ENCODE measurements at regions not wholly inside any gene's neighbourhood (a gene's known extent, or its start where the extent isn't known, plus 50 kb on each side); places are given as distances from the start of the nearest gene placed in this dataset.

GRCh38 chr18:55783921-55784320 is 195.9 kb upstream of the TCF4 start:
- TF ChIP-seq, protein P1, sequence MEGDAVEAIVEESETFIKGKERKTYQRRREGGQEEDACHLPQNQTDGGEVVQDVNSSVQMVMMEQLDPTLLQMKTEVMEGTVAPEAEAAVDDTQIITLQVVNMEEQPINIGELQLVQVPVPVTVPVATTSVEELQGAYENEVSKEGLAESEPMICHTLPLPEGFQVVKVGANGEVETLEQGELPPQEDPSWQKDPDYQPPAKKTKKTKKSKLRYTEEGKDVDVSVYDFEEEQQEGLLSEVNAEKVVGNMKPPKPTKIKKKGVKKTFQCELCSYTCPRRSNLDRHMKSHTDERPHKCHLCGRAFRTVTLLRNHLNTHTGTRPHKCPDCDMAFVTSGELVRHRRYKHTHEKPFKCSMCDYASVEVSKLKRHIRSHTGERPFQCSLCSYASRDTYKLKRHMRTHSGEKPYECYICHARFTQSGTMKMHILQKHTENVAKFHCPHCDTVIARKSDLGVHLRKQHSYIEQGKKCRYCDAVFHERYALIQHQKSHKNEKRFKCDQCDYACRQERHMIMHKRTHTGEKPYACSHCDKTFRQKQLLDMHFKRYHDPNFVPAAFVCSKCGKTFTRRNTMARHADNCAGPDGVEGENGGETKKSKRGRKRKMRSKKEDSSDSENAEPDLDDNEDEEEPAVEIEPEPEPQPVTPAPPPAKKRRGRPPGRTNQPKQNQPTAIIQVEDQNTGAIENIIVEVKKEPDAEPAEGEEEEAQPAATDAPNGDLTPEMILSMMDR (IDR thresholded peaks at IDR 0.05; ENCODE audit: extremely low read depth, low read depth, low read length), result no peak
- Histone ChIP-seq H2AFZ (ENCODE audit: low read length) (no peak overlapping the region), H3K4me2 (ENCODE audit: insufficient read depth, low read length) (no peak overlapping the region), H4K20me1 (ENCODE audit: insufficient read depth, low read length) (no peaks in the 10 kb centered on the region), H3K27me3 (ENCODE audit: insufficient read depth, low read length) (no peaks in the 10 kb centered on the region), H3K27ac (ENCODE audit: low read depth, low read length) (no peak overlapping the region), H3K4me3 (ENCODE audit: insufficient read depth, low read length) (no peak overlapping the region), H3K36me3 (ENCODE audit: insufficient read depth, low read length) (no peaks in the 10 kb centered on the region), H3K79me2 (ENCODE audit: insufficient read depth, low read length) (no peaks in the 10 kb centered on the region), H3K9me3 (ENCODE audit: low read depth, low read length) (no peaks in the 10 kb centered on the region), H3K4me1 (ENCODE audit: insufficient read depth, low read length) (peaks cover 7% of the 10 kb centered on the region)
- DNase-seq (ENCODE audit: insufficient read length, low spot score, missing footprints), result no peak

DNA sequence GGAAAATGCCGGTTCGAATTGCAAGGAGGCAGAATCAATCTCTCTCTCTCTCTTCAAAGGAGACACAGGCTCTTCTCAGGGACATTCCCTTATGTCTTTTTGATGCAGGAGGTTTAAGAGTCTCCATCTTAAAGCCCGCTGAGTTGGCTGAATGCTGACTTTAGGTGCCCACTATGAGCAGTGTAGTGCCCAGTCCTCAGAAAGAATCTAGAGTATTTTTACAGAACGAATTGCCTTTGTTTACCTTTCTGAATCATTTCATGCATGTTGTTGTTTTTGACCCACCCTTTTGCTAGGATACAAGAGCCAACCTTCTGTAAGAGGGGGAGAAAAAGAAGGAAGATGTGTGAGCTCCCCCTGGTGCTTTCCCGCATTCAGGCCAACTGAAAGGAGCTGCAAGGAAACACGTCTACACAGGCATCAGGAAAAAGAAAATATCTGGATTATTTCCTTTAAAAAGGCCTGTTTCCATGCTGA is 193.5 kb upstream of the TCF4 start:
- Histone ChIP-seq H3K4me3 (ENCODE audit: insufficient read depth, low read length) (no peak overlapping the region), H3K27me3 (ENCODE audit: insufficient read depth, low read length) (no peaks in the 10 kb centered on the region), H2AFZ (ENCODE audit: low read length) (no peak overlapping the region), H3K79me2 (ENCODE audit: insufficient read depth, low read length) (no peaks in the 10 kb centered on the region), H3K4me2 (ENCODE audit: insufficient read depth, low read length) (no peak overlapping the region), H3K9me3 (ENCODE audit: low read depth, low read length) (no peaks in the 10 kb centered on the region), H3K4me1 (ENCODE audit: insufficient read depth, low read length) (peaks cover 7% of the 10 kb centered on the region), H3K36me3 (ENCODE audit: insufficient read depth, low read length) (no peaks in the 10 kb centered on the region), H4K20me1 (ENCODE audit: insufficient read depth, low read length) (no peaks in the 10 kb centered on the region), H3K27ac (ENCODE audit: low read depth, low read length) (no peak overlapping the region)
- peak; percentile 90 for DNase-seq (ENCODE audit: insufficient read length, low spot score, missing footprints)
- TF ChIP-seq, protein P1 (IDR thresholded peaks at IDR 0.05; ENCODE audit: extremely low read depth, low read depth, low read length), result peak; percentile 89

- Histone ChIP-seq H3K27me3 (ENCODE audit: insufficient read depth, low read length) (no peaks in the 10 kb centered on the region), H4K20me1 (ENCODE audit: insufficient read depth, low read length) (no peaks in the 10 kb centered on the region), H2AFZ (ENCODE audit: low read length) (peak overlapping the region; percentile 64), H3K4me2 (ENCODE audit: insufficient read depth, low read length) (peak overlapping the region; percentile 90), H3K36me3 (ENCODE audit: insufficient read depth, low read length) (no peaks in the 10 kb centered on the region), H3K27ac (ENCODE audit: low read depth, low read length) (peak overlapping the region; percentile 7), H3K79me2 (ENCODE audit: insufficient read depth, low read length) (no peaks in the 10 kb centered on the region), H3K4me1 (ENCODE audit: insufficient read depth, low read length) (peaks cover 7% of the 10 kb centered on the region), H3K4me3 (ENCODE audit: insufficient read depth, low read length) (peak overlapping the region; percentile 75), H3K9me3 (ENCODE audit: low read depth, low read length) (no peaks in the 10 kb centered on the region)
- peak; percentile 74 for DNase-seq (ENCODE audit: insufficient read length, low spot score, missing footprints)
- TF ChIP-seq, protein P1 (IDR thresholded peaks at IDR 0.05; ENCODE audit: extremely low read depth, low read depth, low read length), result no peak
Observed at GRCh38 chr18:55780586-55781071, 192.6 kb upstream of the TCF4 start.

DNA sequence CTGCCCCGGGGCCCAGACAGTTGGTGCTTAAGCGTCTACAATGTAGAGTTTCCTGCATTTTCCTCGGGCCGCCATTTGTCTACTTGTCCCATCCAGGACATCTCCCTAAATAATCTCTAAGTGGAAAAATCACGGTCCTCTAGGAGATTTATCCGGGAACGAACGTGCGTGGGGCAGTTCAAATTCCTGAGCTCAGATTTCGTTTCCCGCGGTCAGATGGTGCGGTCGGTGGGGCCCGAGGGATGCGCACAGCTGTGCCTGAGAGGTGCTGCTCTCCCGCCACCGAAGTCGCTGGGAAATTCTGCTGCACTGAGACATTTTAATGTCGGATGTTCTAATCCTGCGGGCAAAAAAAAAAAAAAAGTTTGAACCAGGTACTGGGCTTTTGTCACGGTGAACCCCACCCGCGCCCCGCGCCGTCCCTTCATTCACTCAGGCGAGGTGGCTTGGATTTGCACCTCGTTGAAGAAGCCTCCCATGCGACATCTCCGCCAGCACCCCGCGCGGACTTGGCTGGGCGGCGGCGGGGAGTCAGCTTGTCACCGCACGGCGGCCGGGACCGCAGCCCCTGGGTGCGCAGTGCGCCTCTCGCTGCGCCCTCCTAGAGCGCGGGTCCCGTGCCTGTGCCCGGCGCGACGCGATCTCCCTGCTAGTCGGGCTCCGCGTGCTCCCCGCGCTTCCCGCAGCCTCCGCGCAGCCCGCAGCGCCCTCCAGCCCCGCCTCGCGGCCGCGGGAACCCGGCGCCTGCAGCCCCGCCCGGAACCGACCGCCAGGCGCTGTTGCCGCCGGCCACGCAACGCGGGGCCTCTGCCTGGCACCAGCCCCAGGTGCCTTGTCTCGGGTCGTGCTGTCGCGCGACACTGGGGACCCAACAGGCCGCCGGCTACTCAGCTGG is 191.9 kb upstream of the TCF4 start:
- DNase-seq (ENCODE audit: insufficient read length, low spot score, missing footprints), result peak; percentile 87
- H3K9me3 ChIP-seq (ENCODE audit: low read depth, low read length), result no peaks in the 10 kb centered on the region
- no peaks in the 10 kb centered on the region for H3K36me3 ChIP-seq (ENCODE audit: insufficient read depth, low read length)

More for the DNA sequence above, 191.9 kb upstream of the TCF4 start:
- Histone ChIP-seq H3K27me3 (ENCODE audit: insufficient read depth, low read length) (no peaks in the 10 kb centered on the region), H3K4me1 (ENCODE audit: insufficient read depth, low read length) (peaks cover 7% of the 10 kb centered on the region), H3K4me2 (ENCODE audit: insufficient read depth, low read length) (peak overlapping the region; percentile 90), H2AFZ (ENCODE audit: low read length) (peak overlapping the region; percentile 64), H3K79me2 (ENCODE audit: insufficient read depth, low read length) (no peaks in the 10 kb centered on the region), H3K27ac (ENCODE audit: low read depth, low read length) (peak overlapping the region; percentile 31), H4K20me1 (ENCODE audit: insufficient read depth, low read length) (no peaks in the 10 kb centered on the region), H3K4me3 (ENCODE audit: insufficient read depth, low read length) (peak overlapping the region; percentile 75)
- TF ChIP-seq, protein P1 (IDR thresholded peaks at IDR 0.05; ENCODE audit: extremely low read depth, low read depth, low read length), result peak; percentile 11

Data from osteoblast (primary cell).